CD4-positive, CD25-positive, alpha-beta regulatory T cell (primary cell): ENCODE measurements at regions not wholly inside any gene's neighbourhood (a gene's known extent, or its start where the extent isn't known, plus 50 kb on each side); places are given as distances from the start of the nearest gene placed in this dataset.

Experiments
- ATAC-seq, 2 donors: fragments of 150-1000 bp; cut with Tn5 transposase; one replicate each; pipeline ENCODE4 v1.10.0; 2021; ENCODE audit warnings: low read depth in 2 of 2, moderate number of reproducible peaks in 2 of 2, moderate library complexity in 1 of 2
- DNase-seq, 3 donors: peaks; one replicate each; pipeline versions ENCODE4 v3.0.0 to v3.0.0-alpha.2; 2012 to 2022; ENCODE audit warnings: mixed read lengths in 1 of 3
- H3K27ac ChIP-seq: one replicate; pipeline ENCODE4 v1.7.0; 2013; ENCODE audit warnings: mild to moderate bottlenecking, low read length; ENCODE audit not compliant: insufficient read depth, poor library complexity, severe bottlenecking
- H3K27me3 ChIP-seq: one replicate; pipeline ENCODE4 v1.7.0; 2013; ENCODE audit warnings: low read length; ENCODE audit not compliant: control insufficient read depth, insufficient read depth
- H3K36me3 ChIP-seq: one replicate; pipeline ENCODE4 v1.7.0; 2013; ENCODE audit warnings: mild to moderate bottlenecking, low read length, moderate library complexity; ENCODE audit not compliant: control insufficient read depth, insufficient read depth
- H3K4me1 ChIP-seq: 2 replicates; pipeline ENCODE4 v1.7.0; 2013; ENCODE audit warnings: mild to moderate bottlenecking, low read length; ENCODE audit not compliant: insufficient read depth, control insufficient read depth, poor library complexity, severe bottlenecking
- H3K4me3 ChIP-seq: one replicate; pipeline ENCODE4 v1.7.0; 2013; ENCODE audit warnings: low read depth, mild to moderate bottlenecking, low read length, moderate library complexity
- H3K9me3 ChIP-seq, 2 experiments: 1 replicate in 1 of 2; 2 replicates in 1 of 2; pipeline ENCODE4 v1.7.0; 2013; ENCODE audit warnings: low read length in 2 of 2, mild to moderate bottlenecking in 1 of 2, moderate library complexity in 1 of 2; ENCODE audit not compliant: control insufficient read depth in 2 of 2
- H3K27ac Mint-ChIP-seq, 3 donors: one replicate each; pipeline ENCODE4 v1.8.0; 2020 to 2022; ENCODE audit warnings: mild to moderate bottlenecking in 3 of 3, mixed read lengths in 3 of 3, moderate library complexity in 2 of 3
- H3K27me3 Mint-ChIP-seq: one replicate; pipeline ENCODE4 v1.8.0; 2022; ENCODE audit warnings: mild to moderate bottlenecking, mixed read lengths
- H3K36me3 Mint-ChIP-seq: one replicate; pipeline ENCODE4 v1.8.0; 2020; ENCODE audit warnings: mixed read lengths
- H3K4me1 Mint-ChIP-seq, 4 donors: one replicate each; pipeline ENCODE4 v1.8.0; 2020 to 2022; ENCODE audit warnings: mixed read lengths in 4 of 4, mild to moderate bottlenecking in 1 of 4
- H3K4me3 Mint-ChIP-seq, 4 donors: one replicate each; pipeline ENCODE4 v1.8.0; 2020 to 2022; ENCODE audit warnings: mild to moderate bottlenecking in 4 of 4, mixed read lengths in 4 of 4, moderate library complexity in 3 of 4
- H3K9me3 Mint-ChIP-seq, 7 donors: one replicate each; pipeline ENCODE4 v1.8.0; 2020 to 2022; ENCODE audit warnings: mixed read lengths in 7 of 7, mild to moderate bottlenecking in 3 of 7, moderate library complexity in 2 of 7

- no peak overlapping the region for H3K27ac ChIP-seq
- no peaks in the 10 kb centered on the region for H3K4me1 ChIP-seq
- no peak overlapping the region for H3K4me3 Mint-ChIP-seq
- H3K4me3 ChIP-seq: no peak overlapping the region
- H3K27me3 Mint-ChIP-seq: peaks cover 4% of the 10 kb centered on the region
- peaks cover 45% of the 10 kb centered on the region for H3K36me3 Mint-ChIP-seq
- DNase-seq (no peak), ATAC-seq (no peak)
- no peak overlapping the region for H3K27ac Mint-ChIP-seq
- peaks cover 14% of the 10 kb centered on the region for H3K36me3 ChIP-seq
- H3K4me1 Mint-ChIP-seq: peaks cover 0 to 22% (median 5%) of the 10 kb centered on the region in 4 donors
- H3K9me3 ChIP-seq: no peaks in the 10 kb centered on the region
- H3K9me3 Mint-ChIP-seq: peaks cover 0 to 3% (median 0%) of the 10 kb centered on the region in 7 donors
- no peaks in the 10 kb centered on the region for H3K27me3 ChIP-seq
These were observed 163.8 kb downstream of the BACH1 start for GRCh38 chr21:29462479-29462878.

GRCh38 chr21:29465546-29465945 lies 166.8 kb downstream of the BACH1 start:
- no peak for ATAC-seq
- peaks cover under 1 to 27% (median 7%) of the 10 kb centered on the region in 4 donors for H3K4me1 Mint-ChIP-seq
- H3K4me3 Mint-ChIP-seq: no peak overlapping the region
- Histone ChIP-seq H3K4me1 (no peaks in the 10 kb centered on the region), H3K36me3 (peaks cover 7% of the 10 kb centered on the region), H3K27me3 (no peaks in the 10 kb centered on the region), H3K4me3 (no peak overlapping the region), H3K27ac (no peak overlapping the region), H3K9me3 (no peaks in the 10 kb centered on the region)
- H3K36me3 Mint-ChIP-seq: peaks cover 43% of the 10 kb centered on the region
- peaks cover 0 to 4% (median 0%) of the 10 kb centered on the region in 7 donors for H3K9me3 Mint-ChIP-seq
- no peak for DNase-seq
- H3K27ac Mint-ChIP-seq: no peak overlapping the region
- peaks cover 3% of the 10 kb centered on the region for H3K27me3 Mint-ChIP-seq

- H3K27ac Mint-ChIP-seq: no peak overlapping the region
These were observed 167.8 kb downstream of the BACH1 start for GRCh38 chr21:29466532-29466931.

GRCh38 chr21:29470397-29470796 lies 171.7 kb downstream of the BACH1 start:
- no peak overlapping the region for H3K4me3 ChIP-seq
- Mint-ChIP-seq H3K9me3 (peaks cover 0 to 6% (median 0%) of the 10 kb centered on the region in 7 donors), H3K36me3 (peaks cover 41% of the 10 kb centered on the region), H3K27ac (peak overlapping the region in 1 of 3 donors; percentile 33), H3K27me3 (no peaks in the 10 kb centered on the region), H3K4me3 (no peak overlapping the region), H3K4me1 (peaks cover 2 to 22% (median 11%) of the 10 kb centered on the region in 4 donors)
- H3K4me1 ChIP-seq: no peaks in the 10 kb centered on the region
- H3K27ac ChIP-seq: no peak overlapping the region
- peaks cover 3% of the 10 kb centered on the region for H3K36me3 ChIP-seq
- no peak for ATAC-seq
- H3K27me3 ChIP-seq: no peaks in the 10 kb centered on the region
- DNase-seq: no peak
- no peaks in the 10 kb centered on the region for H3K9me3 ChIP-seq

More at GRCh38 chr21:29466532-29466931, 167.8 kb downstream of the BACH1 start:
- Mint-ChIP-seq H3K36me3 (peaks cover 34% of the 10 kb centered on the region), H3K4me3 (no peak overlapping the region), H3K4me1 (peaks cover 4 to 27% (median 8%) of the 10 kb centered on the region in 4 donors), H3K9me3 (peaks cover 0 to 4% (median 0%) of the 10 kb centered on the region in 7 donors), H3K27me3 (no peaks in the 10 kb centered on the region)
- H3K27ac ChIP-seq: no peak overlapping the region
- DNase-seq (no peak), ATAC-seq (no peak)
- no peak overlapping the region for H3K4me3 ChIP-seq
- H3K9me3 ChIP-seq: no peaks in the 10 kb centered on the region
- H3K4me1 ChIP-seq: no peaks in the 10 kb centered on the region
- no peaks in the 10 kb centered on the region for H3K27me3 ChIP-seq
- peaks cover 6% of the 10 kb centered on the region for H3K36me3 ChIP-seq

DNA sequence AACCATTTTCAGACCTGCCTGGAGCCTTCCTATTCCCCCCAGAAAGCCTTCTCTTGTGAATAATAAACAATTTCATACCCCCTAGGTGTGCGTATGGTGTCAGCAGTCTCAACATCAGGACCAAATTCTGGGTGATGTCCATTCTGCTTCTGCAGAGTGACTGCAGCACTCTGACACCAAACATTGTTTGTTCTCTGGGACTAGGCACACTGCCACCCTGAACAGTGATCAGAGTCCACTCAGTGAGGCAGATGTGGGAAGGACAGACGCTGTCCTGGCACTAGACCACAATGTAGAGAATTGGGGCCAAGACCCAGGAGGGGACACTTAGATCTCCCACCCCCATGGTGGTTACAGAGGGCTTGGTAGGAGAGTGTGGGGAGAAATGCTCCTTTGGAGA lies 175.1 kb downstream of the BACH1 start:
- DNase-seq (no peak), ATAC-seq (no peak)
- Histone ChIP-seq H3K4me3 (no peak overlapping the region), H3K9me3 (no peaks in the 10 kb centered on the region), H3K27ac (no peak overlapping the region), H3K4me1 (no peaks in the 10 kb centered on the region), H3K36me3 (no peaks in the 10 kb centered on the region), H3K27me3 (no peaks in the 10 kb centered on the region)
- Mint-ChIP-seq H3K4me3 (no peak overlapping the region), H3K36me3 (peaks cover 22% of the 10 kb centered on the region), H3K27ac (peak overlapping the region in 2 of 3 donors; percentile 15 to 22), H3K27me3 (no peaks in the 10 kb centered on the region), H3K9me3 (peaks cover 0 to 3% (median 0%) of the 10 kb centered on the region in 7 donors), H3K4me1 (peaks cover 14 to 19% (median 15%) of the 10 kb centered on the region in 4 donors)

GRCh38 chr21:29475329-29475728 lies 176.6 kb downstream of the BACH1 start:
- ATAC-seq: no peak
- no peaks in the 10 kb centered on the region for H3K36me3 ChIP-seq
- no peaks in the 10 kb centered on the region for H3K4me1 ChIP-seq
- no peaks in the 10 kb centered on the region for H3K27me3 ChIP-seq
- Mint-ChIP-seq H3K36me3 (peaks cover 22% of the 10 kb centered on the region), H3K4me3 (no peak overlapping the region), H3K27me3 (no peaks in the 10 kb centered on the region), H3K4me1 (peaks cover 13 to 19% (median 14%) of the 10 kb centered on the region in 4 donors), H3K27ac (peak overlapping the region in 1 of 3 donors; percentile 44), H3K9me3 (peaks cover 0 to 3% (median 0%) of the 10 kb centered on the region in 7 donors)
- H3K9me3 ChIP-seq: no peaks in the 10 kb centered on the region
- no peak overlapping the region for H3K27ac ChIP-seq
- DNase-seq: no peak
- H3K4me3 ChIP-seq: no peak overlapping the region

DNA sequence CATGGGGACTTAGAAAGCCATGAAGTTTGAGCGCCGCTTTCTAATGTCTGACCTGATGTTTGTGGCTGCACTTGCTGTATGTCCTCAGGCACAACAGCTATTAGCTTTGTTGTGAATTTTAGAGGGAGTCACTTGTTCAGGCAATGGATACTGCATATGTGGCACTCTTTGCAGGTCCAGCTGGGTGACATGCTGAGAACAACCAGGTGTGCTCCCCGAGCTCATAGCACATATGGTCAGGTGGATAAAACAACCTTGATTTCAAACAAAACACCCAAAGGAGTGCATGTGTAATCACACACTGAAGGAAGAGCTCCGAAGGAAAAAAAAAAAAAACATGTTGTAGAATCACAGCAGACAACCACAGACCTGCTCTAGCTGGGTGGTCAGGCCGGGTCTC lies 178.6 kb downstream of the BACH1 start:
- Histone ChIP-seq H3K27ac (no peak overlapping the region), H3K36me3 (no peaks in the 10 kb centered on the region), H3K27me3 (no peaks in the 10 kb centered on the region), H3K9me3 (no peaks in the 10 kb centered on the region), H3K4me3 (no peak overlapping the region), H3K4me1 (no peaks in the 10 kb centered on the region)
- Mint-ChIP-seq H3K9me3 (peaks cover 0 to 3% (median 0%) of the 10 kb centered on the region in 7 donors), H3K4me3 (no peak overlapping the region), H3K4me1 (peaks cover 7 to 16% (median 11%) of the 10 kb centered on the region in 4 donors), H3K36me3 (peaks cover 17% of the 10 kb centered on the region), H3K27me3 (no peaks in the 10 kb centered on the region), H3K27ac (peak overlapping the region in 1 of 3 donors; percentile 42)
- ATAC-seq: no peak
- no peak for DNase-seq

- no peaks in the 10 kb centered on the region for H3K27me3 Mint-ChIP-seq
- no peaks in the 10 kb centered on the region for H3K36me3 ChIP-seq
- no peak for DNase-seq
- peak overlapping the region in 2 of 3 donors; percentile 42 to 60 for H3K27ac Mint-ChIP-seq
- H3K9me3 ChIP-seq: no peaks in the 10 kb centered on the region
- peaks cover 0 to 3% (median 0%) of the 10 kb centered on the region in 7 donors for H3K9me3 Mint-ChIP-seq
- ATAC-seq: no peak
- peaks cover 17% of the 10 kb centered on the region for H3K36me3 Mint-ChIP-seq
- no peaks in the 10 kb centered on the region for H3K27me3 ChIP-seq
- H3K4me3 Mint-ChIP-seq: no peak overlapping the region
- H3K27ac ChIP-seq: no peak overlapping the region
- H3K4me3 ChIP-seq: no peak overlapping the region
- peaks cover 7 to 16% (median 11%) of the 10 kb centered on the region in 4 donors for H3K4me1 Mint-ChIP-seq
- no peaks in the 10 kb centered on the region for H3K4me1 ChIP-seq
These were observed 179.2 kb downstream of the BACH1 start for GRCh38 chr21:29477941-29478340.
